GM12864 (cell line): ENCODE measurements at regions not wholly inside any gene's neighbourhood (a gene's known extent, or its start where the extent isn't known, plus 50 kb on each side); places are given as distances from the start of the nearest gene placed in this dataset.

ENCODE experiments used
- DNase-seq: peaks from one replicate; pipeline ENCODE4 v3.0.0-alpha.2; 2011; ENCODE audit warnings: low read depth
- H3K4me3 ChIP-seq: 2 replicates; pipeline ENCODE4 v1.5.1; 2011; ENCODE audit warnings: mild to moderate bottlenecking, low read depth, low read length, control low read depth
- TF ChIP-seq, protein P1 (sequence below): IDR thresholded peaks from 2 replicates; pipeline ENCODE4 v1.5.1; 2011; ENCODE audit warnings: low read depth, mild to moderate bottlenecking, moderate library complexity, low read length, control low read depth, inconsistent platforms; ENCODE audit errors: missing control alignments

- TF ChIP-seq, protein P1, sequence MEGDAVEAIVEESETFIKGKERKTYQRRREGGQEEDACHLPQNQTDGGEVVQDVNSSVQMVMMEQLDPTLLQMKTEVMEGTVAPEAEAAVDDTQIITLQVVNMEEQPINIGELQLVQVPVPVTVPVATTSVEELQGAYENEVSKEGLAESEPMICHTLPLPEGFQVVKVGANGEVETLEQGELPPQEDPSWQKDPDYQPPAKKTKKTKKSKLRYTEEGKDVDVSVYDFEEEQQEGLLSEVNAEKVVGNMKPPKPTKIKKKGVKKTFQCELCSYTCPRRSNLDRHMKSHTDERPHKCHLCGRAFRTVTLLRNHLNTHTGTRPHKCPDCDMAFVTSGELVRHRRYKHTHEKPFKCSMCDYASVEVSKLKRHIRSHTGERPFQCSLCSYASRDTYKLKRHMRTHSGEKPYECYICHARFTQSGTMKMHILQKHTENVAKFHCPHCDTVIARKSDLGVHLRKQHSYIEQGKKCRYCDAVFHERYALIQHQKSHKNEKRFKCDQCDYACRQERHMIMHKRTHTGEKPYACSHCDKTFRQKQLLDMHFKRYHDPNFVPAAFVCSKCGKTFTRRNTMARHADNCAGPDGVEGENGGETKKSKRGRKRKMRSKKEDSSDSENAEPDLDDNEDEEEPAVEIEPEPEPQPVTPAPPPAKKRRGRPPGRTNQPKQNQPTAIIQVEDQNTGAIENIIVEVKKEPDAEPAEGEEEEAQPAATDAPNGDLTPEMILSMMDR, result no peak
- H3K4me3 ChIP-seq, result no peak overlapping the region
- DNase-seq, result no peak
These were observed 131.6 kb upstream of the PMEPA1 start for GRCh38 chr20:57841297-57841866.

GRCh38 chr20:57840504-57841296, 130.9 kb upstream of the PMEPA1 start:
- no peak for DNase-seq
- TF ChIP-seq, protein P1, result no peak
- no peak overlapping the region for H3K4me3 ChIP-seq

- H3K4me3 ChIP-seq, result no peak overlapping the region
- DNase-seq, result no peak
- TF ChIP-seq, protein P1, result no peak
These were observed 130.3 kb upstream of the PMEPA1 start for GRCh38 chr20:57840066-57840465.

- TF ChIP-seq, protein P1, result no peak
- H3K4me3 ChIP-seq, result no peak overlapping the region
- DNase-seq, result no peak
These were observed 128.9 kb upstream of the PMEPA1 start for GRCh38 chr20:57838670-57839151.

DNA sequence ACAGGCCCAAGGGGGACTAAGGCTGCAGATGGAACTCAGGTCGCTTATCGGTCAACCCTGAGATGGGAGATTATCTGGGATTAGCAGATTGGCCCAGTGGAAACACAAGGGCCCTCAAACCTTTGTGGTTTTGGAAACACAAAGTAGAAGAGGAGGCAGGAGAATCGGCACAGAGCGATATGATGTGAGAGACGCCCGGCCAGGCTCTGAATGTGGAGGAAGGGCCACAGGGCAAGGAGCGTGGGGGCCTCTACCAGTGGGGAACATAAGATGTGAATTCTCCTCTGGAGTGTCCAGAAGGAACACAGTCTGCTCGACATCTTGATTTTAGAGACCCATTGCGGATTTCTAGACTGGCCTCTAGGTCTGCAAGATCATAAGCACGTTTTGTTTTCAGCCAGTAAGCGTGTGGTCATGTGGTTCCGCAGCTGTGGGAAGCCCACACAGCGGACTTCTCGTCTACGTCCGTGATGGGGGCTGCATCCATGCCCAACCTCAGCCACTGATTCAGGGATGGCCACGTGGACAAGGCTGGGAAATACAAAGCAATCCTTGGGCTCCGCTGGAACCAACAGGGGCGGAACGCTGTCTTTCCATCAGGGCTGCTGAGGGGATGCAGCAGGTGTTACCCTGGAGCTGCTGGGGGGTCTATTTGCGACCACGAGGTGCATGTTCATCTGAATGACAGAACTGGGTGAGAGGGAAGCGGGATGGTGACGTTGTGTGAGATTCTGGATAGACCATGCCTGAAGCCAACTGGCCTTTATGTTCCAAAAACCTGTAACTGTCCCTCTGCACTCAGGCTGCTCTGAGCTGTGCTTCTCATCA, 127.6 kb upstream of the PMEPA1 start:
- no peak for DNase-seq
- TF ChIP-seq, protein P1, result no peak
- no peak overlapping the region for H3K4me3 ChIP-seq

GRCh38 chr20:57835588-57836455, 126.0 kb upstream of the PMEPA1 start:
- no peak overlapping the region for H3K4me3 ChIP-seq
- TF ChIP-seq, protein P1, result no peak
- no peak for DNase-seq
